GM12878 (cell line): ENCODE measurements at regions not wholly inside any gene's neighbourhood (a gene's known extent, or its start where the extent isn't known, plus 50 kb on each side); places are given as distances from the start of the nearest gene placed in this dataset.

Experiments
- ATAC-seq: fragments of 200-7000 bp; cut with Tn5 transposase; 3 replicates; pipeline ENCODE4 v1.9.1; 2020; ENCODE audit warnings: mild to moderate bottlenecking, moderate library complexity
- BruUV-seq: library from RNA; stranded (reverse); fragments of 400-500 nt; replicated peaks from 2 replicates; lab custom pipeline; 2021; lab: Mats Ljungman, UMichigan
- CTCF ChIA-PET: fragments of 300-600 bp; sonication (Branson Sonifier 250); formaldehyde crosslinking; extraction: SDS; loops from one replicate; lab custom pipeline; 2021; ENCODE audit warnings: inconsistent platforms; lab: Yijun Ruan, JAX
- POLR2A ChIA-PET: fragments of 350-600 bp; formaldehyde crosslinking; extraction: SDS; loops from one replicate; lab custom pipeline; 2021; ENCODE audit warnings: inconsistent platforms; lab: Charles Lee
- RAD21 ChIA-PET: fragments of 300-600 bp; sonication (Branson Sonifier 250); formaldehyde crosslinking; loops from one replicate; lab custom pipeline; 2023; ENCODE audit warnings: antibody characterized with exemption; ENCODE audit not compliant: unreplicated experiment; lab: Charles Lee
- SMC1A ChIA-PET: fragments of 300-600 bp; sonication (Branson Sonifier 250); formaldehyde crosslinking; loops from one replicate; lab custom pipeline; 2023; ENCODE audit not compliant: unreplicated experiment, uncharacterized antibody; lab: Charles Lee
- DNase-seq: peaks from one replicate; pipeline ENCODE4 v3.0.0-alpha.2; 2011; ENCODE audit warnings: low read depth, low spot score
- FAIRE-seq: peaks from 3 replicates; lab custom pipeline; 2011; peaks lifted over from hg19 to GRCh38; lab: Jason Lieb, UNC
- H2AFZ ChIP-seq: 2 replicates; pipeline ENCODE4 v1.6.0; 2011; ENCODE audit warnings: low read depth, low read length, control low read depth; ENCODE audit not compliant: control insufficient read depth
- H3K27ac ChIP-seq: 2 replicates; pipeline ENCODE4 v1.5.1; 2011; ENCODE audit warnings: control low read depth; ENCODE audit not compliant: control insufficient read depth, insufficient read depth
- H3K27me3 ChIP-seq, 2 experiments: replicated peaks in 1 of 2; 2 replicates each; pipeline versions ENCODE4 v1.6.0 to v1.6.1; 2011; ENCODE audit warnings: low read length in 1 of 2; ENCODE audit not compliant: control insufficient read depth in 2 of 2, insufficient read depth in 2 of 2
- H3K36me3 ChIP-seq, 2 experiments: 2 replicates each; pipeline ENCODE4 v1.5.1; 2011; ENCODE audit warnings: low read length in 1 of 2; ENCODE audit not compliant: control insufficient read depth in 2 of 2, insufficient read depth in 2 of 2
- H3K4me1 ChIP-seq: 2 replicates; pipeline ENCODE4 v1.6.1; 2011; ENCODE audit warnings: mild to moderate bottlenecking, low read length, moderate library complexity, mixed read lengths; ENCODE audit not compliant: control insufficient read depth, insufficient read depth
- H3K4me2 ChIP-seq: 2 replicates; pipeline ENCODE4 v1.6.0; 2011; ENCODE audit warnings: control low read depth; ENCODE audit not compliant: control insufficient read depth, insufficient read depth
- H3K4me3 ChIP-seq: fragments of 200-600 bp; sonication (generic); 2 replicates; pipeline ENCODE4 v1.5.1; 2016
- H3K79me2 ChIP-seq: 2 replicates; pipeline ENCODE4 v1.6.0; 2011; ENCODE audit warnings: low read length; ENCODE audit not compliant: control insufficient read depth, insufficient read depth
- H3K9ac ChIP-seq: 2 replicates; pipeline ENCODE4 v1.8.0; 2011; ENCODE audit warnings: low read length, control low read depth, mixed read lengths; ENCODE audit not compliant: control insufficient read depth, insufficient read depth
- H3K9me3 ChIP-seq: replicated peaks from 3 replicates; pipeline ENCODE4 v1.5.1; 2011; ENCODE audit warnings: mild to moderate bottlenecking, low read length; ENCODE audit not compliant: control insufficient read depth, insufficient read depth
- H4K20me1 ChIP-seq: 2 replicates; pipeline ENCODE4 v1.6.0; 2011; ENCODE audit not compliant: control insufficient read depth, insufficient read depth
- NR2C1 ChIP-seq: fragments of 450-650 bp; IDR thresholded peaks from 2 replicates; pipeline ENCODE4 v1.6.1; 2017; ENCODE audit warnings: antibody characterized with exemption, mild to moderate bottlenecking, moderate library complexity
- POLR2A ChIP-seq: IDR thresholded peaks from 2 replicates; pipeline ENCODE4 v1.6.1; 2011; ENCODE audit warnings: low read depth, mild to moderate bottlenecking, low read length
- REST ChIP-seq: IDR thresholded peaks from 2 replicates; pipeline ENCODE4 v1.6.1; 2012; ENCODE audit warnings: mild to moderate bottlenecking, low read depth, low read length
- ZNF384 ChIP-seq: IDR thresholded peaks from 2 replicates; pipeline ENCODE4 v1.6.1; 2012; ENCODE audit warnings: low read depth, mild to moderate bottlenecking, low read length, improper control_type of control experiment, borderline replicate concordance
- ZNF592 ChIP-seq: fragments of 450-650 bp; IDR thresholded peaks from 2 replicates; pipeline ENCODE4 v1.6.1; 2017; ENCODE audit warnings: mild to moderate bottlenecking, moderate library complexity
- ZZZ3 ChIP-seq: IDR thresholded peaks from 2 replicates; pipeline ENCODE4 v1.6.1; 2011; ENCODE audit warnings: low read depth; ENCODE audit not compliant: control insufficient read depth, insufficient read length
- WGBS: methylation state at CpG from one replicate; pipeline ENCODE4 v1.1.6; 2016; ENCODE audit warnings: low lambda C conversion rate; ENCODE audit not compliant: insufficient replicate concordance, insufficient coverage; ENCODE audit errors: missing lambda C conversion rate; 5-methylcytosine and 5-hydroxymethylcytosine counted together
- in situ Hi-C: fragments of 300-500 bp; cut with MboI; formaldehyde crosslinking; loops from 9 replicates; pipeline ENCODE4 v1.14.3; 2018; ENCODE audit warnings: mixed read lengths
- intact Hi-C: fragments of 100-400 bp; cut with micrococcal nuclease; formaldehyde crosslinking; loops from one replicate; pipeline ENCODE4 v1.14.2; 2022; ENCODE audit not compliant: unreplicated experiment
- TF ChIP-seq, protein P1 (sequence below): fragments of 450-650 bp; IDR thresholded peaks from 2 replicates; pipeline ENCODE4 v1.6.1; 2017; ENCODE audit warnings: mild to moderate bottlenecking, moderate library complexity
- TF ChIP-seq, protein P2 (sequence below): fragments of 450-650 bp; IDR thresholded peaks from 2 replicates; pipeline ENCODE4 v1.6.1; 2016; ENCODE audit warnings: mild to moderate bottlenecking

GRCh38 chr3:21859124-21860081, 108.4 kb upstream of the ZNF385D start:
- Histone ChIP-seq H3K4me3 (no peak overlapping the region), H4K20me1 (no peaks in the 10 kb centered on the region), H3K9ac (no peak overlapping the region), H3K4me2 (no peak overlapping the region), H3K79me2 (no peaks in the 10 kb centered on the region), H2AFZ (no peak overlapping the region), H3K9me3 (no peaks in the 10 kb centered on the region), H3K36me3 (no peaks in the 10 kb centered on the region), H3K27ac (no peak overlapping the region), H3K4me1 (no peaks in the 10 kb centered on the region), H3K27me3 (no peaks in the 10 kb centered on the region)
- ChIA-PET RAD21 (no interaction called here), CTCF (interaction anchor here (0.6 kb wide), 1 partner anchor 105 kb away, joined by 3 read pairs; no protein-coding TSS in a partner anchor), POLR2A (no interaction called here), SMC1A (no interaction called here)
- intact Hi-C loops (no loop called here), in situ Hi-C loops (no loop called here)
- no TSS peak for BruUV-seq
- no peak for FAIRE-seq
- 19% methylated on average over 10 of the region's 10 CpGs for WGBS
- no peak for ATAC-seq
- DNase-seq, result no peak
- TF ChIP-seq NR2C1, result no peak
- TF ChIP-seq, protein P1, sequence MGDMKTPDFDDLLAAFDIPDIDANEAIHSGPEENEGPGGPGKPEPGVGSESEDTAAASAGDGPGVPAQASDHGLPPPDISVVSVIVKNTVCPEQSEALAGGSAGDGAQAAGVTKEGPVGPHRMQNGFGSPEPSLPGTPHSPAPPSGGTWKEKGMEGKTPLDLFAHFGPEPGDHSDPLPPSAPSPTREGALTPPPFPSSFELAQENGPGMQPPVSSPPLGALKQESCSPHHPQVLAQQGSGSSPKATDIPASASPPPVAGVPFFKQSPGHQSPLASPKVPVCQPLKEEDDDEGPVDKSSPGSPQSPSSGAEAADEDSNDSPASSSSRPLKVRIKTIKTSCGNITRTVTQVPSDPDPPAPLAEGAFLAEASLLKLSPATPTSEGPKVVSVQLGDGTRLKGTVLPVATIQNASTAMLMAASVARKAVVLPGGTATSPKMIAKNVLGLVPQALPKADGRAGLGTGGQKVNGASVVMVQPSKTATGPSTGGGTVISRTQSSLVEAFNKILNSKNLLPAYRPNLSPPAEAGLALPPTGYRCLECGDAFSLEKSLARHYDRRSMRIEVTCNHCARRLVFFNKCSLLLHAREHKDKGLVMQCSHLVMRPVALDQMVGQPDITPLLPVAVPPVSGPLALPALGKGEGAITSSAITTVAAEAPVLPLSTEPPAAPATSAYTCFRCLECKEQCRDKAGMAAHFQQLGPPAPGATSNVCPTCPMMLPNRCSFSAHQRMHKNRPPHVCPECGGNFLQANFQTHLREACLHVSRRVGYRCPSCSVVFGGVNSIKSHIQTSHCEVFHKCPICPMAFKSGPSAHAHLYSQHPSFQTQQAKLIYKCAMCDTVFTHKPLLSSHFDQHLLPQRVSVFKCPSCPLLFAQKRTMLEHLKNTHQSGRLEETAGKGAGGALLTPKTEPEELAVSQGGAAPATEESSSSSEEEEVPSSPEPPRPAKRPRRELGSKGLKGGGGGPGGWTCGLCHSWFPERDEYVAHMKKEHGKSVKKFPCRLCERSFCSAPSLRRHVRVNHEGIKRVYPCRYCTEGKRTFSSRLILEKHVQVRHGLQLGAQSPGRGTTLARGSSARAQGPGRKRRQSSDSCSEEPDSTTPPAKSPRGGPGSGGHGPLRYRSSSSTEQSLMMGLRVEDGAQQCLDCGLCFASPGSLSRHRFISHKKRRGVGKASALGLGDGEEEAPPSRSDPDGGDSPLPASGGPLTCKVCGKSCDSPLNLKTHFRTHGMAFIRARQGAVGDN, result no peak
- TF ChIP-seq POLR2A, result no peak
- TF ChIP-seq ZZZ3, result no peak
- TF ChIP-seq REST, result no peak
- TF ChIP-seq, protein P2, sequence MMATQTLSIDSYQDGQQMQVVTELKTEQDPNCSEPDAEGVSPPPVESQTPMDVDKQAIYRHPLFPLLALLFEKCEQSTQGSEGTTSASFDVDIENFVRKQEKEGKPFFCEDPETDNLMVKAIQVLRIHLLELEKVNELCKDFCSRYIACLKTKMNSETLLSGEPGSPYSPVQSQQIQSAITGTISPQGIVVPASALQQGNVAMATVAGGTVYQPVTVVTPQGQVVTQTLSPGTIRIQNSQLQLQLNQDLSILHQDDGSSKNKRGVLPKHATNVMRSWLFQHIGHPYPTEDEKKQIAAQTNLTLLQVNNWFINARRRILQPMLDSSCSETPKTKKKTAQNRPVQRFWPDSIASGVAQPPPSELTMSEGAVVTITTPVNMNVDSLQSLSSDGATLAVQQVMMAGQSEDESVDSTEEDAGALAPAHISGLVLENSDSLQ, result no peak
- TF ChIP-seq ZNF384, result no peak
- TF ChIP-seq ZNF592, result no peak
